ENCODE measurements at regions not wholly inside any gene's neighbourhood (a gene's known extent, or its start where the extent isn't known, plus 50 kb on each side); places are given as distances from the start of the nearest gene placed in this dataset.

DNA sequence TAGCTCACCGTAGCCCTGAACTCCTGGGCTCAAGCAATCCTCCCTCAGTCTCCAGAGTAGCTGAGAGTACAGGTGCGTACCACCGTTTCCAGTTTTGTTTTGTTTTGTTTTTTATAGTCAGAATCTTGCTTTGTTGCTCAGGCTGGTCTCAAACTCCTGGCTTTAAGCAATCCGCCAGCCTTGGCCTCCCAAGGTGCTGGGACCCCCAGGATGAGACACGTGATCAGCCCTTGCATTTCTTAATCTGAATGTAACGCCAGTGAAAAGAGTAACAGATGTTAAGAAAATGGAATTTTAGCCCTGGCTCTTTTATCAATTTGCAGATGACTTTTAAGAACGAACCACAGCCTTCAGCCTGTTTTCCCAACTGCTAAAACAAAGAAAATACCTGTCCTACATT, 451.3 kb downstream of the SHQ1 start:
- H3K4me3 ChIP-seq (ENCODE audit: low read length), result no peak overlapping the region
- H3K9me3 ChIP-seq (ENCODE audit: low read depth, low read length), result no peaks in the 10 kb centered on the region
- H3K4me1 ChIP-seq (ENCODE audit: insufficient read depth, low read length), result peaks cover 26% of the 10 kb centered on the region
- no peaks in the 10 kb centered on the region for H3K27me3 ChIP-seq (ENCODE audit: insufficient read depth, low read length)

DNA sequence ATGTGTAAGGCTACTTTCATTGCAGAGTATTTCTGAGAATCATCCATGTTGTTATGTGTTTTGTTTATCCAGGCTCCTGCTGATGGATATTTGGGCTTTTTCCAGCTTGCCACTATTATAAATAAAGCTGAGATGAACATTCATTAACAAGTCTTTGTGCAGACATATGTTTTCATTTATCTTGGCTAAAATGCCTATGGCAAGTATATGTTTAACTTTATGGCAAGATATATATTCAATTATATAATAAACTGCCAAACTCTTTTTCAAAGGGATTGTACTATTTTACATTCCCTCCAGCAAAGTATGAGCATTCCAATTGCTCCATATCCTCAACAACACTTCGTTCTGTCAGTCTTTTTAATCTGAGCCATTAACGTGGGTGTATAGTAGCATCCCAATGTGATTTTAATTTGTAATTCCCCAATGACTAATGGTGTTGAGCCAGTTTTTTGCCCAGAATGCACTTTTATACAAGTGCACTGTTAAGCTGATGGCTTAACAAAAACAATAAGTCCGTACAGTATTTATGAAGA, 452.4 kb downstream of the SHQ1 start:
- Histone ChIP-seq H3K9me3 (ENCODE audit: low read depth, low read length) (no peaks in the 10 kb centered on the region), H3K4me3 (ENCODE audit: low read length) (no peak overlapping the region), H3K27me3 (ENCODE audit: insufficient read depth, low read length) (no peaks in the 10 kb centered on the region), H3K4me1 (ENCODE audit: insufficient read depth, low read length) (peaks cover 30% of the 10 kb centered on the region)

DNA sequence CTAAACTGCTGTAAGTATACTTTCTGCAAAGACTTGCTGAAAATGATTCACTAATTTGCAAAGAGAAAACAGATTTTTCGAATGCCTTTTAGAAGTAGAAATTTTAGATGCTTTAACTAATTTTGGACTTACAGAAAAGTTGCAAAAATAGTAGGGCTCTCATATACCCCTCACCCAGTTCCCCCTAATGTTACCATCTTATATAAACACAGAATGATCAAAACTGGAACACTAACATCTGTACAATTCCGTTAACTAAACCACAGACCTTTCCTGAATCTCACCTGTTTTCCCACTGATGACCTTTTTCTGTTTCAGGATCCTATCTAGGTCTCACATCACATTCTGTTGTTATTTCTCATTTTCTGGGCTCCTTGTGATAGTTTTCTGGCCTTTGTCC, 454.8 kb downstream of the SHQ1 start:
- H3K4me3 ChIP-seq (ENCODE audit: low read length), result no peak overlapping the region
- peaks cover 26% of the 10 kb centered on the region for H3K4me1 ChIP-seq (ENCODE audit: insufficient read depth, low read length)
- no peaks in the 10 kb centered on the region for H3K9me3 ChIP-seq (ENCODE audit: low read depth, low read length)
- H3K27me3 ChIP-seq (ENCODE audit: insufficient read depth, low read length), result no peaks in the 10 kb centered on the region

DNA sequence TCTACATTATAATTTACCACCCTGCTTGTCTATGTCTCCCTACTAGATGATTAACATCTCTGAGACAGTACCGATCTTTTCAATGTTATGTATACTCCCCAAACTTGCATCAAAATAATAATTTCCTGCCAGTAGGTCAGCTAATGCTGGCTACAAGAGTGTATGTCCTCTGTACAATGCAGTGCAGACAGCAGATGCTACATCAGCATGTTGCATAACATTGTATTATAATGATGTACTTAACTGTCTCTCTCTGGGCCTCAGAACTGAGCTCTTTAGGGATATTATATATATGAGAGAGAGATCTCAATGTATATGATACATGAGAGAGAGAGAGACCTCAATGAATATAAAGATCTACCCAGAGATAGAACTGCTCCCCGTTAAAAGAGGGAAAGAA, 456.6 kb downstream of the SHQ1 start:
- no peaks in the 10 kb centered on the region for H3K27me3 ChIP-seq (ENCODE audit: insufficient read depth, low read length)
- H3K9me3 ChIP-seq (ENCODE audit: low read depth, low read length), result no peaks in the 10 kb centered on the region
- H3K4me3 ChIP-seq (ENCODE audit: low read length), result no peak overlapping the region
- peaks cover 20% of the 10 kb centered on the region for H3K4me1 ChIP-seq (ENCODE audit: insufficient read depth, low read length)

DNA sequence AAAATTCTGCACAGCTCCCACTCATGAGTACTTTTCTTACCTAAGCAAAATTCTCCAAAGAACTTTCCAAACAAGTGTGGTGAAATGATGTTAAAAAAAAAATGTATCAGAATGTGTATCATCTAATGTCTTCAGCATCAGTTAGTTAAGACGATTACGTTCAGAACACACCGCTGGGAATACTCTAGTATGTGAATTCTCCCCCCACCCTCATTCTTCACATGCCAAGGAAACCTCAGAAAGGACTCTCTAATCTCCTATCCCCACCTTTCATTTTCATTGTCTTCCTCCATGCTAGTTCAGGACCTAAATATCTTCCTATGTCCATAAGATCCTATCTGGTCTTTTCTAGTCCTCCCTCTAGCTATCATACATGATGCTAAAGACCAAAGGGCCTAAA, 457.4 kb downstream of the SHQ1 start:
- Histone ChIP-seq H3K4me1 (ENCODE audit: insufficient read depth, low read length) (peaks cover 20% of the 10 kb centered on the region), H3K27me3 (ENCODE audit: insufficient read depth, low read length) (no peaks in the 10 kb centered on the region), H3K9me3 (ENCODE audit: low read depth, low read length) (no peaks in the 10 kb centered on the region), H3K4me3 (ENCODE audit: low read length) (no peak overlapping the region)

DNA sequence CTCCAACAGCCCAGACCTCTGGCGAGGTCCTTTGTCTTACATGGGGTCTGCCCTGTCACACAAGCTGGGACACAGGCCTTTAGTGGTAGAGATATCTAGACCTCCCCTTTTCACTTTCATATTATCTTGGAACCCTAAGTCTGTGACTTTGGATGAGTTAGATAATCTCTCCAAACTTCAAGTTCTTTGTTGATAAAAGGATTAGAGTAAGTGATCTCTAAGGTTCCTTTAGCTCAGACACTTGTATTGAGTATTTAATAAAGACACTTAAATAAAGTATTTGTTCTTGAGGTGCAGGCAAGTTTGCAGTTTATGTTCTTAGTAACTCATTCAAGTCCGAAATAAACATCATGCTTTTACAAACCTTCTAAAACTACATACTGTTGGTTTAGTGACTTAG, 459.6 kb downstream of the SHQ1 start:
- no peak overlapping the region for H3K4me3 ChIP-seq (ENCODE audit: low read length)
- peaks cover 31% of the 10 kb centered on the region for H3K4me1 ChIP-seq (ENCODE audit: insufficient read depth, low read length)
- no peaks in the 10 kb centered on the region for H3K27me3 ChIP-seq (ENCODE audit: insufficient read depth, low read length)
- no peaks in the 10 kb centered on the region for H3K9me3 ChIP-seq (ENCODE audit: low read depth, low read length)

DNA sequence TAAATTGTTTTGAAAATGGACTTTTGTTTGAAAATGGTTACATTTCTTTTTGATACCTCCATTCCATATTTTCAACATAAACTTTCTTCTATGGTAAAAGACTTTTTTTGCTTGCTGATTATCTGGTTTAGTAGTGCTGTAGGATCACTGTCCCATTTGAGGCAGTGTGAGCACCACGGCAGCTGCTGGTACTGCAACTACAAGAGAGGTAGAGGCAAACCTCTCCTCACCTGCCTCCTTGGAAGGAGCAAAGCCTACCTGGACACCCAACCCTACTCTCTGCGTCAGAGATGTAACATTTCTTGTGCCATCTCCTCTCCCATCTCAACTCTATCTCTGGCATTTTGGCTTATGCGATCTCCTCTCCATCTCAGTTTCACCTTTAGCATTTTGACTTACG, 460.1 kb downstream of the SHQ1 start:
- Histone ChIP-seq H3K9me3 (ENCODE audit: low read depth, low read length) (no peaks in the 10 kb centered on the region), H3K27me3 (ENCODE audit: insufficient read depth, low read length) (no peaks in the 10 kb centered on the region), H3K4me1 (ENCODE audit: insufficient read depth, low read length) (peaks cover 34% of the 10 kb centered on the region), H3K4me3 (ENCODE audit: low read length) (no peak overlapping the region)

DNA sequence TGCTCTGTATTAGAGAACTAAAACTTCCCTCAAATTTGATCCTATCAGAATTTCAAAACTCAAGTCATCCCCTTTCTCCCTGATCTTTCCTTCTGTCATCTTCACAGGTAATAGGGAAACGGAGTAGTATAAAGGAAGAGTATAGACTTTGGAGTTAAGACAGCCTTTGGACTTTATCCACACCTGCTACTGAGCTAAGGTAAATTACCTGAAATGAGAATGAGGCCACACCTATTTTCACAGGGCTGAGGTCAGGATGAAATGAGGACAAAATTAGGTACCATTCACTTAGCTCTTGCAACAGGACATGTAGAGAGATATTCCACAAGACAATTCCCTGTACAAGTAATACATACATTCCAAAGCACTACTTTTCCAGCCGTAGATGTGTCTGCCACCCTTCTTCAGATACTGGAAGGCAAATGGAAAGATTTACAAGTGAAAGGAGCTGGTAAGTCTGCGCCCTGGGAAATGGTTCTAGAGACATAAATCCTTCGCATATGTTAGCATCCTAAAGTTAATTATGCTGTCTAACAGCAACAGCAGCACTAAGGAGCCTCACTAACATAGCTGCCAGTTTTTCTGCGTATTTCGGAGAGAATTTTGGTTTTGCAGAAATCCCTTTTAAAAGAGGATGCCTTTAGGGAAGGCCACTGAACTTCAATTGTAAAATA, 461.8 kb downstream of the SHQ1 start:
- H3K4me1 ChIP-seq (ENCODE audit: insufficient read depth, low read length), result peaks cover 35% of the 10 kb centered on the region
- no peaks in the 10 kb centered on the region for H3K9me3 ChIP-seq (ENCODE audit: low read depth, low read length)

DNA sequence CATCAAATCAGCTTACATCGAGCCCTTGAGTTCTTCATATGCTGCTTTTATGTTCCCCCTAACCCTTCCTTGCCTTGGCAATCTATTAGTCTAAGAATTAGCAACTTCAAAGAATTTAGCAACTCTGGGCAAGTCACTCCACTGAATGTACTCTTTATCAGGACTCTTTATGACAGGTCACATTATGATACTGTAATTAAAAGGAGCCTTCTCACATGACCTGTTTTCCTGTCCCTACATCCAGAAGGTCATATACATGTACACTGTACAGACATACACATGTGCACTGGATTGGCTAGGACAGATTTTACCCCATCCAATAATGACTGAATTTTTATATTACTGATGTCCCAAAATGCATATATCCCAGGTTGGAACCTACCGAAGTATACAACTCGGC, 463.1 kb downstream of the SHQ1 start:
- Histone ChIP-seq H3K9me3 (ENCODE audit: low read depth, low read length) (no peaks in the 10 kb centered on the region), H3K4me1 (ENCODE audit: insufficient read depth, low read length) (peaks cover 42% of the 10 kb centered on the region), H3K4me3 (ENCODE audit: low read length) (no peak overlapping the region), H3K27me3 (ENCODE audit: insufficient read depth, low read length) (no peaks in the 10 kb centered on the region)

More for the DNA sequence above, 461.8 kb downstream of the SHQ1 start:
- H3K27me3 ChIP-seq (ENCODE audit: insufficient read depth, low read length), result no peaks in the 10 kb centered on the region
- no peak overlapping the region for H3K4me3 ChIP-seq (ENCODE audit: low read length)

DNA sequence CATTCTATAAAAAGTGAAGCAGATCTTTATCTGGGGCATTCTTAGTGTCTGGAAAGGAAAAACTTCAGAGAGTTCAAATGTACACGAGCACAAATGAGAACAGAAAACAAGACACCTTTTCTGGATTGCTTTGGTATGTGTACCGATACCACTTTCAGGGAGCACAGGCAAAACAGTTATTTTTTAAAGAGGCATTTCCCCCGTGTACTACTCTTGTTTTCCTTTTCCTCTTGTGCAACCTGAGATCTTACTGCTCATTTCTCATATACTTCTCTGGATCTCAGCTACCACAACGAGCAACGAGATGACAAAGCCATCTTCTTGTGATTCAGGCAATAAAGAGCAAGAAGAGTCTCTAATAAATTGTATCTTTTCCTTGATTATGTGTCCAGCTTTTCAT, 463.6 kb downstream of the SHQ1 start:
- no peaks in the 10 kb centered on the region for H3K9me3 ChIP-seq (ENCODE audit: low read depth, low read length)
- H3K4me3 ChIP-seq (ENCODE audit: low read length), result no peak overlapping the region
- H3K4me1 ChIP-seq (ENCODE audit: insufficient read depth, low read length), result peaks cover 47% of the 10 kb centered on the region
- no peaks in the 10 kb centered on the region for H3K27me3 ChIP-seq (ENCODE audit: insufficient read depth, low read length)

DNA sequence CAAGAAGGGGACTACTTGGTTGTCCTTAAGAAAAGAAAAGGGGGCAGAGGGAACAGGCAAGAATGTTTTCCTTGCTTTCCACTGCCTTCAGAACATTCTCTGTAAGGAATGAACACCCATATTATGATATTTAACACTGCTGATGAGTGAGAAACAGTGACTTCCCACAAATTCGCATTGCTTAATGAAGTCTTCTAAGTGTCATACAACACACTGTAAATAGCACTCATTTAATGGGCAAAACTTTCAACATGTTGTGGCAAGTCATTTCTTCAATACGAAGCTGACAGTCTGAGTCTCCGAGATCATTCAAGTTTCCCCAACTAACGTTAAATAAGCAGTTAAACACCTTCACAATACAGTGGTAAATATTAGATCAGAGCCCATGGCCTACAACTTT, 464.4 kb downstream of the SHQ1 start:
- Histone ChIP-seq H3K9me3 (ENCODE audit: low read depth, low read length) (no peaks in the 10 kb centered on the region), H3K4me3 (ENCODE audit: low read length) (no peak overlapping the region), H3K27me3 (ENCODE audit: insufficient read depth, low read length) (no peaks in the 10 kb centered on the region), H3K4me1 (ENCODE audit: insufficient read depth, low read length) (peaks cover 47% of the 10 kb centered on the region)

DNA sequence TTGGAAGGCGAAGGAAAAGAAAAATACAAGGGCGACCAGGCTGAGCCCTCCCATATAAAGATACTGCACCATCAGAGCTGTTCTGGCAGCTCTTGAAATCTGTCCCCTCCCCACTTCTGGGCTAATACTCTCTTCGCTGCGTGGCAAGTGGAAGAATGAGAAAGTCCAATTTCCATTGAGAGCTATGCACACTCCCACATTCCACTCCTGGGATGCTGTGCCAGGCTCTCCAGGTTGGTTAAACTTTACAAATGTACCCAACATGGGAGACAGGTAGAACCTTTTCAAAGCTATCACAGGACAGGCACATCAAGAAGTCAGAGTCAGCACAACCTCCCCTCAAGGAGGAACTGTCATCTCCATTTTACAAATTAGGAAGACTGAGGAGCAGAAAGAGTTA, 465.0 kb downstream of the SHQ1 start:
- Histone ChIP-seq H3K4me3 (ENCODE audit: low read length) (no peak overlapping the region), H3K4me1 (ENCODE audit: insufficient read depth, low read length) (peaks cover 53% of the 10 kb centered on the region), H3K27me3 (ENCODE audit: insufficient read depth, low read length) (no peaks in the 10 kb centered on the region), H3K9me3 (ENCODE audit: low read depth, low read length) (no peaks in the 10 kb centered on the region)

DNA sequence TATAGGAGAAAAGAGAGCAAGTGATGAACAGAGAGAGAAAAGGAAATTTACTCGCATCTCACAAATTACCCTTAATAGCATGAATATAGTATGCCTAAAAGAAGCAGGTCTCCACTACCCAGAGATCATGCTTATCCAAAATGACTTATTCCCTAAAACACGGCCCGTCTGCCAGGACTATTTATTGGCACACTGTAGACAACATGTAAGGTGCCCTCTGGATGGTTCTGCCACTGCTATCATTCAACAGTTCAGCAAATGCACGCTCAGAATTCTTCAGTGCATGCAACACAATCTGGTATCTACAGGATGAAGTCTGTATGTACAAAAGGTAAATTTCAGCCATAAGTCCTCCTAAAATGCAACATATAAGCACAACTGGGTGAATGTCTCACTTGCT, 465.8 kb downstream of the SHQ1 start:
- H3K27me3 ChIP-seq (ENCODE audit: insufficient read depth, low read length), result no peaks in the 10 kb centered on the region
- H3K4me1 ChIP-seq (ENCODE audit: insufficient read depth, low read length), result peaks cover 54% of the 10 kb centered on the region
- H3K9me3 ChIP-seq (ENCODE audit: low read depth, low read length), result no peaks in the 10 kb centered on the region
- no peak overlapping the region for H3K4me3 ChIP-seq (ENCODE audit: low read length)

DNA sequence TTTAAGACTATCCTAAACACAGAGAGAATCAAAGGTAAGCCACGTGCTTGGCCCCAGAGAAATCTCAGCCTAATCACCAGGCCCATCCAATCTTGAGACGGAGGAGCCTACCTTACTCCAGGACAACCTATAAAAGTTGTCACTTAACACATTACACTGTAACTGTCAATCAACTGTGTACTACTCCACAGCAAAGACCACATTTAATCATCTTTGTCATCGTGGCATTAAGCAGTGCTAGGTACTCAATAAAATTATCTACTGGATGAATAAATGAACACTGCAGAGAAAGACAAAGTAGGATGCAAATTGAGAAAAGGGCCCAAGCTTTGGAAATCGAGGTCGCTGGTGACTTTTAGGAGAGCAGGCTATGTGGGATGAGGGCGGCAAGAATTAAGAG, 466.7 kb downstream of the SHQ1 start:
- peaks cover 58% of the 10 kb centered on the region for H3K4me1 ChIP-seq (ENCODE audit: insufficient read depth, low read length)
- no peaks in the 10 kb centered on the region for H3K9me3 ChIP-seq (ENCODE audit: low read depth, low read length)
- H3K27me3 ChIP-seq (ENCODE audit: insufficient read depth, low read length), result no peaks in the 10 kb centered on the region
- no peak overlapping the region for H3K4me3 ChIP-seq (ENCODE audit: low read length)

DNA sequence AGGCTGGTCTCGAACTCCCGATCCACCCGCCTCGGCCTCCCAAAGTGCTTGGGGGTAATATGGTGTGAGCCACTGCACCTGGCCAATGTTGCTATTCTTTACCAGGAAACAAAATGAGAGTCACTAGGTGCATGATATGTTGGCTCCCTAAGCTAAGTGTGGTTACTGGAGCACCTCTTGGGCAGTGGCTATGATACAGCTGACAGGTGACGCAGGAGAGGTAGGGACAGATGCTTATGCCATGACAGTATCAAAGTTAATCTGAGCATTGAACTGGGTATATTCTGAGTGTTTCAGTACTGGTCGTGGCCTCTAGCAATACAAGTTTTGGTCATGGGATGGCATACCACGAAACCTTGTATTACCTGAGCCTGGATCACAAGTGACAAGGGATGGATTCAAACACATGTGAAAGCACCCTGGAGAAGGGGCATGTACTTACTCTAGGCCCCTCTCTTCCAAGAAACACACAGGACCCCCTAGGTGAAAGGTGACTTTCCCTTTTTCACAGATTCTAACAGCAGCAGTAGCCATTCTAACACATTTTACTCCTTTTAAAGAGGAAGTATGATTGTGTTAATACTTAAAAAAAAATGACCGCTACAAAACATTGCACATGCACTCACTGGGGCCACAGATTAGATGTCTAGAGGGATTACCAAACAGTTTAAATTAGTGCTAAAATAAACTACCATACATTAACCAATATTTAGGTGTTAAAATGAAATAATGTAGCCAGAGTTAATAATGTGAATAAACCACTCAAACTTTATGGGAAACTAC, 467.3 kb downstream of the SHQ1 start:
- Histone ChIP-seq H3K4me3 (ENCODE audit: low read length) (no peak overlapping the region), H3K27me3 (ENCODE audit: insufficient read depth, low read length) (no peaks in the 10 kb centered on the region), H3K4me1 (ENCODE audit: insufficient read depth, low read length) (peaks cover 58% of the 10 kb centered on the region), H3K9me3 (ENCODE audit: low read depth, low read length) (no peaks in the 10 kb centered on the region)

DNA sequence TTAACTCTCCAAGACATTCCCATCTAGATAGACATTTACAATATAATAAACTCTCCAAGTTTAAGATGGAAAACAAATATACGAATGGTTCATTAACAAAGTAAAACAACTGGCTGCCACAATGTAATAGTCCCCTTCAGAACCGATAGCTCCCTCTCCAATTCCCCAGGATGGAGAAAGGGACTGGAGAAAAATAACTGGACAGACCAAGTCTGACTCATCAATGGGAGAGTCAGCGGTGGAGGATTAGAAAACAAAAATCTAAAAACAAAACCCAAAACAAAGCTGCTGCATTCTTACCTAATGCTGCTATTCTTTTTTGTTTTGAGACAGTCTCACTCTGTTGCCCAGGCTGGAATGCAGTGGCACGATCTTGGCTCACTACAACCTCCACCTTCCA, 468.1 kb downstream of the SHQ1 start:
- H3K4me1 ChIP-seq (ENCODE audit: insufficient read depth, low read length), result peaks cover 63% of the 10 kb centered on the region
- H3K9me3 ChIP-seq (ENCODE audit: low read depth, low read length), result no peaks in the 10 kb centered on the region
- no peak overlapping the region for H3K4me3 ChIP-seq (ENCODE audit: low read length)
- no peaks in the 10 kb centered on the region for H3K27me3 ChIP-seq (ENCODE audit: insufficient read depth, low read length)

Measured in mononuclear cell (primary cell).